Type B pancreatic cell (in vitro differentiated cells): ENCODE measurements at regions not wholly inside any gene's neighbourhood (a gene's known extent, or its start where the extent isn't known, plus 50 kb on each side); places are given as distances from the start of the nearest gene placed in this dataset.

ENCODE experiments used
- DNase-seq: peaks from one replicate; pipeline ENCODE4 v3.0.0; 2021; ENCODE audit warnings: mixed read lengths; ENCODE audit not compliant: unreplicated experiment; ENCODE audit errors: extremely low spot score
- H3K27ac Mint-ChIP-seq: 2 replicates; pipeline ENCODE4 v1.8.0; 2021; ENCODE audit warnings: mild to moderate bottlenecking, mixed read lengths
- H3K27me3 Mint-ChIP-seq: 2 replicates; pipeline ENCODE4 v1.8.0; 2021; ENCODE audit warnings: mixed read lengths
- H3K36me3 Mint-ChIP-seq: 2 replicates; pipeline ENCODE4 v1.8.0; 2021; ENCODE audit warnings: mixed read lengths
- H3K4me1 Mint-ChIP-seq: one replicate; pipeline ENCODE4 v1.8.0; 2021; ENCODE audit warnings: mixed read lengths; ENCODE audit not compliant: unreplicated experiment
- H3K4me3 Mint-ChIP-seq: 2 replicates; pipeline ENCODE4 v1.8.0; 2021; ENCODE audit warnings: mild to moderate bottlenecking, mixed read lengths
- H3K9me3 Mint-ChIP-seq: 2 replicates; pipeline ENCODE4 v1.8.0; 2021; ENCODE audit warnings: mixed read lengths
- TF ChIP-seq, protein P1 (sequence below): fragments of 200-600 bp; sonication (generic); conservative IDR thresholded peaks from 2 replicates; pipeline ENCODE4 v1.5.0; 2021; ENCODE audit warnings: antibody characterized with exemption, mild to moderate bottlenecking

GRCh38 chr11:105429096-105429910 lies 180.6 kb upstream of the GRIA4 start:
- no peak overlapping the region for H3K4me3 Mint-ChIP-seq
- TF ChIP-seq, protein P1, sequence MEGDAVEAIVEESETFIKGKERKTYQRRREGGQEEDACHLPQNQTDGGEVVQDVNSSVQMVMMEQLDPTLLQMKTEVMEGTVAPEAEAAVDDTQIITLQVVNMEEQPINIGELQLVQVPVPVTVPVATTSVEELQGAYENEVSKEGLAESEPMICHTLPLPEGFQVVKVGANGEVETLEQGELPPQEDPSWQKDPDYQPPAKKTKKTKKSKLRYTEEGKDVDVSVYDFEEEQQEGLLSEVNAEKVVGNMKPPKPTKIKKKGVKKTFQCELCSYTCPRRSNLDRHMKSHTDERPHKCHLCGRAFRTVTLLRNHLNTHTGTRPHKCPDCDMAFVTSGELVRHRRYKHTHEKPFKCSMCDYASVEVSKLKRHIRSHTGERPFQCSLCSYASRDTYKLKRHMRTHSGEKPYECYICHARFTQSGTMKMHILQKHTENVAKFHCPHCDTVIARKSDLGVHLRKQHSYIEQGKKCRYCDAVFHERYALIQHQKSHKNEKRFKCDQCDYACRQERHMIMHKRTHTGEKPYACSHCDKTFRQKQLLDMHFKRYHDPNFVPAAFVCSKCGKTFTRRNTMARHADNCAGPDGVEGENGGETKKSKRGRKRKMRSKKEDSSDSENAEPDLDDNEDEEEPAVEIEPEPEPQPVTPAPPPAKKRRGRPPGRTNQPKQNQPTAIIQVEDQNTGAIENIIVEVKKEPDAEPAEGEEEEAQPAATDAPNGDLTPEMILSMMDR, result no peak
- H3K4me1 Mint-ChIP-seq, result peaks cover 4% of the 10 kb centered on the region
- no peak overlapping the region for H3K27ac Mint-ChIP-seq
- no peaks in the 10 kb centered on the region for H3K36me3 Mint-ChIP-seq
- H3K9me3 Mint-ChIP-seq, result no peaks in the 10 kb centered on the region
- H3K27me3 Mint-ChIP-seq, result no peaks in the 10 kb centered on the region
- no peak for DNase-seq

DNA sequence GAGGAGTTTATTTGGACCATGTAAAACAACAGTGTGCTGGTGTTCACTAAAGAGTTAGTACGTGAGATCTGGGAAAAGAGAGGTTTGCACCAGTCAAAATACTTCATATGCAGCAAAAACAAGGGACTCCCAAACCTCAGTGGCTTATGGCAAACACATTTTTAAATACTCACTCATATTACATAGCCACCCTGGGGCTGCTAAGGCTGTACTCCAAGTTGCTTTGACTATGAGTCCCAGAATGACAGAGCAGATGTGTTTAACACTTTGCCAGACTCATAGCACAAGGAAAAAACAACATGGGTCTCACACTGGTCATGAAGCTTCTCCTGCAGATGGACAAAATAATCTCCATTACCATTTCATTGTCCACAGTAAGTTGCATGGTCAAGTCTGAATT lies 202.8 kb upstream of the GRIA4 start:
- Mint-ChIP-seq H3K27me3 (no peaks in the 10 kb centered on the region), H3K27ac (no peak overlapping the region), H3K9me3 (no peaks in the 10 kb centered on the region), H3K4me3 (no peak overlapping the region), H3K36me3 (no peaks in the 10 kb centered on the region), H3K4me1 (no peaks in the 10 kb centered on the region)
- TF ChIP-seq, protein P1, result no peak
- no peak for DNase-seq

DNA sequence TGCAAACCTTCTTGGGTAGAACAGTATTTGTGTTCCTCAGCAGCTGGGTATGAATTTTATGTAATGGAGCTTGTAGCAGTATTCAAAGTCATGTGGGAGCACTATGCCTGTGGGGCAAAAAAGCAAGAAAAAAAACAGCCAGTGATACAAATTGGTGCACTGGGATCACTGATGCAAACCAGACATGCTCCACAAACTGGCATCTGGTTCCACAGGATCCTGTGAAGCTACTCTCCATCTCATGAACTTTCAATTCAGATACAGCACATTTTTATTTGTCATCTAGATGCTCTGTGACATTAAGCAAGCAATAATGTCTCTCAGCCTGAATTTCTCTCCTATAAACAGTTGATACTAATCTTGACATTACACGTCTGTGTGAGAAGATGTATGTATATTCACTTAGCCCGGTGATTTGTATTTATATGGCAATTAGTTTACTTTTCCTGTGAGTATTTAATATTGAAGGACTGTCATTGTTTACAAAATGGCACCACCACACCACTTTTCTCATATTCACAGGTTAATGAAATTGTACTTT lies 208.5 kb upstream of the GRIA4 start:
- no peak overlapping the region for H3K27ac Mint-ChIP-seq
- DNase-seq, result no peak
- peaks cover 9% of the 10 kb centered on the region for H3K9me3 Mint-ChIP-seq
- H3K36me3 Mint-ChIP-seq, result no peaks in the 10 kb centered on the region
- no peak overlapping the region for H3K4me3 Mint-ChIP-seq
- TF ChIP-seq, protein P1, result no peak
- no peaks in the 10 kb centered on the region for H3K27me3 Mint-ChIP-seq
- no peaks in the 10 kb centered on the region for H3K4me1 Mint-ChIP-seq

GRCh38 chr11:105399511-105399910 lies 210.4 kb upstream of the GRIA4 start:
- DNase-seq, result no peak
- TF ChIP-seq, protein P1, result no peak
- no peaks in the 10 kb centered on the region for H3K4me1 Mint-ChIP-seq
- H3K4me3 Mint-ChIP-seq, result no peak overlapping the region
- H3K36me3 Mint-ChIP-seq, result no peaks in the 10 kb centered on the region
- no peak overlapping the region for H3K27ac Mint-ChIP-seq
- peaks cover 9% of the 10 kb centered on the region for H3K9me3 Mint-ChIP-seq
- H3K27me3 Mint-ChIP-seq, result no peaks in the 10 kb centered on the region

DNA sequence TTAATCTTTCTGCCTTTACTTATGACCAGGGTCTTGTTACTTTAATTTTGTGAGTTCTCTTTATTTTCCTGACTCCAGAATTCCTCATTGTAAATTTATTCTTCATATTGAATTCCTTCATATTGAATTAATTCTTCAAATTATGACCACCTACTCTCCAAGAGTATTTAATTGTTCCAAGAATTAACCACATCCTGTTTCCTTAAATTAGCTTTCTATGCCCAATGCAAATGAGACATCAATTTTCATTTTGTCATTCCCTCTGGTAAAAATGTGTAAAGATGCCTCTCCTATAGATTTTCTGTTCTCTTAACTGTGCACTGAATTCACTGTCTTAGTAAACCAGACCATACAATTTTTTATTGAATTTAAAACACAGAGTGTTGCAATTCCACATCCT lies 211.2 kb upstream of the GRIA4 start:
- no peak for DNase-seq
- H3K36me3 Mint-ChIP-seq, result no peaks in the 10 kb centered on the region
- no peak overlapping the region for H3K27ac Mint-ChIP-seq
- no peaks in the 10 kb centered on the region for H3K27me3 Mint-ChIP-seq
- peaks cover 9% of the 10 kb centered on the region for H3K9me3 Mint-ChIP-seq
- TF ChIP-seq, protein P1, result no peak
- H3K4me1 Mint-ChIP-seq, result no peaks in the 10 kb centered on the region
- no peak overlapping the region for H3K4me3 Mint-ChIP-seq
